Transverse colon (tissue), 4 donors: ENCODE measurements at regions not wholly inside any gene's neighbourhood (a gene's known extent, or its start where the extent isn't known, plus 50 kb on each side); places are given as distances from the start of the nearest gene placed in this dataset.

Source experiments
- DNase-seq: peaks from one replicate; pipeline ENCODE4 v3.0.0-alpha.2; 2019
- H3K27ac ChIP-seq, 4 donors: fragments of 200-600 bp; sonication (generic); 2 replicates each; pipeline ENCODE4 v1.5.1; 2016 to 2018; ENCODE audit warnings: inconsistent platforms in 4 of 4
- H3K27me3 ChIP-seq: fragments of 200-600 bp; sonication (generic); 2 replicates; pipeline ENCODE4 v1.5.1; 2017; ENCODE audit warnings: inconsistent platforms
- H3K36me3 ChIP-seq, 4 donors: fragments of 200-600 bp; sonication (generic); 2 replicates each; pipeline ENCODE4 v1.5.1; 2017 to 2019; ENCODE audit warnings: inconsistent platforms in 4 of 4
- H3K4me1 ChIP-seq, 4 donors: fragments of 200-600 bp; sonication (generic); 2 replicates each; pipeline ENCODE4 v1.5.1; 2017 to 2020; ENCODE audit warnings: inconsistent platforms in 4 of 4
- H3K4me3 ChIP-seq, 4 donors: fragments of 200-600 bp; sonication (generic); 1 replicate in 1 of 4; 2 replicates in 3 of 4; pipeline versions ENCODE4 v1.5.1 to v1.6.1; 2017 to 2019; ENCODE audit warnings: inconsistent platforms in 4 of 4
- H3K9me3 ChIP-seq, 2 donors: fragments of 200-600 bp; sonication (generic); 2 replicates each; pipeline ENCODE4 v1.5.1; 2017 to 2019; ENCODE audit warnings: inconsistent platforms in 2 of 2
- CTCF ChIP-seq, 5 experiments: fragments of 200-600 bp in 3 of 5; fragments of 450-650 bp in 2 of 5; sonication (generic) in 3 of 5; IDR thresholded peaks; 1 replicate in 2 of 5; 2 replicates in 3 of 5; pipeline ENCODE4 v1.5.1; 2016 to 2017; ENCODE audit warnings: antibody characterized with exemption in 5 of 5, inconsistent platforms in 3 of 5, mild to moderate bottlenecking in 2 of 5, moderate library complexity in 1 of 5
- EP300 ChIP-seq: sonication (generic); formaldehyde crosslinking; IDR thresholded peaks from one replicate; pipeline ENCODE4 v1.6.1; 2017; ENCODE audit warnings: antibody characterized with exemption, low read depth
- POLR2A ChIP-seq: fragments of 450-650 bp; IDR thresholded peaks from one replicate; pipeline ENCODE4 v1.6.1; 2016; ENCODE audit warnings: antibody characterized with exemption, mild to moderate bottlenecking, moderate library complexity
- POLR2AphosphoS5 ChIP-seq, 3 donors: sonication (generic); formaldehyde crosslinking; IDR thresholded peaks; one replicate each; pipeline ENCODE4 v1.6.1; 2016; ENCODE audit warnings: antibody characterized with exemption in 3 of 3
- WGBS, 2 donors: methylation state at CpG; one replicate each; pipeline ENCODE4 v1.1.5; 2018; ENCODE audit warnings: low coverage in 1 of 2; 5-methylcytosine and 5-hydroxymethylcytosine counted together
- in situ Hi-C, 4 donors: fragments of 200-750 bp; cut with MboI; loops; one replicate each; pipeline versions ENCODE4 v1.15.0 to v1.15.1; 2017; ENCODE audit warnings: low sequenced_read_pairs in 3 of 4, low pct_ligation_motif_present in 1 of 4, low pct_unique_long_range_greater_than_20kb in 1 of 4
- intact Hi-C: fragments of 100-400 bp; cut with DNase I; formaldehyde crosslinking; loops from one replicate; pipeline ENCODE4 v1.15.1; 2023; ENCODE audit warnings: low total_unique reads

- Histone ChIP-seq H3K27ac (no peak overlapping the region), H3K9me3 (no peaks in the 10 kb centered on the region), H3K4me1 (no peaks in the 10 kb centered on the region), H3K27me3 (no peaks in the 10 kb centered on the region), H3K36me3 (no peaks in the 10 kb centered on the region), H3K4me3 (no peak overlapping the region)
- 36 to 39% methylated on average over 4 to 6 of the region's 6 CpGs for WGBS, 2 donors
- in situ Hi-C loops: no loop called here
- TF ChIP-seq POLR2AphosphoS5 (IDR thresholded peaks at IDR 0.05): no peak
- TF ChIP-seq CTCF (IDR thresholded peaks at IDR 0.05): no peak
- no peak for TF ChIP-seq EP300
- TF ChIP-seq POLR2A: no peak
- DNase-seq: no peak
- intact Hi-C loops: loop anchor here (2.0 kb wide), 1 partner anchor 373 kb away; no protein-coding TSS in a partner anchor
Measured at GRCh38 chr15:91782221-91782620, 71.3 kb upstream of the SLCO3A1 start.

- H3K27ac ChIP-seq: no peak overlapping the region
- no peaks in the 10 kb centered on the region for H3K27me3 ChIP-seq
- no peak for TF ChIP-seq POLR2AphosphoS5 (IDR thresholded peaks at IDR 0.05)
- in situ Hi-C loops (no loop called here), intact Hi-C loops (loop anchor here (2.0 kb wide), 1 partner anchor 372 kb away; no protein-coding TSS in a partner anchor)
- H3K9me3 ChIP-seq: no peaks in the 10 kb centered on the region
- no peak overlapping the region for H3K4me3 ChIP-seq
- WGBS, 2 donors: 57 to 75% methylated on average over 2 to 3 of the region's 3 CpGs
- H3K4me1 ChIP-seq: no peaks in the 10 kb centered on the region
- DNase-seq: no peak
- H3K36me3 ChIP-seq: no peaks in the 10 kb centered on the region
Measured at GRCh38 chr15:91783008-91783407, 70.5 kb upstream of the SLCO3A1 start.

- H3K4me3 ChIP-seq: no peak overlapping the region
- in situ Hi-C loops (no loop called here), intact Hi-C loops (loop anchor here (2.0 kb wide), 1 partner anchor 371 kb away; no protein-coding TSS in a partner anchor)
- no peak for TF ChIP-seq CTCF (IDR thresholded peaks at IDR 0.05)
- no peak for TF ChIP-seq EP300
- TF ChIP-seq POLR2AphosphoS5 (IDR thresholded peaks at IDR 0.05): no peak
- TF ChIP-seq POLR2A: no peak
- H3K27me3 ChIP-seq: no peaks in the 10 kb centered on the region
- H3K4me1 ChIP-seq: no peaks in the 10 kb centered on the region
- no peak overlapping the region for H3K27ac ChIP-seq
- no peaks in the 10 kb centered on the region for H3K36me3 ChIP-seq
- H3K9me3 ChIP-seq: no peaks in the 10 kb centered on the region
- no peak for DNase-seq
Measured at GRCh38 chr15:91783451-91783850, 70.1 kb upstream of the SLCO3A1 start.

- Histone ChIP-seq H3K9me3 (no peaks in the 10 kb centered on the region), H3K36me3 (no peaks in the 10 kb centered on the region), H3K4me1 (no peaks in the 10 kb centered on the region), H3K27me3 (no peaks in the 10 kb centered on the region), H3K27ac (no peak overlapping the region), H3K4me3 (no peak overlapping the region)
- intact Hi-C loops (no loop called here), in situ Hi-C loops (no loop called here)
- TF ChIP-seq CTCF (IDR thresholded peaks at IDR 0.05): no peak
- no peak for TF ChIP-seq EP300
- no peak for TF ChIP-seq POLR2AphosphoS5 (IDR thresholded peaks at IDR 0.05)
- no peak for TF ChIP-seq POLR2A
- 82% methylated on average over 4 of the region's 4 CpGs; no CpG with 5 or more reads in 1 of the 2 donors for WGBS, 2 donors
- DNase-seq: no peak
Measured at GRCh38 chr15:91784973-91785709, 68.4 kb upstream of the SLCO3A1 start.

GRCh38 chr15:91787198-91787597 lies 66.3 kb upstream of the SLCO3A1 start:
- in situ Hi-C loops (no loop called here), intact Hi-C loops (no loop called here)
- H3K36me3 ChIP-seq: no peaks in the 10 kb centered on the region
- H3K9me3 ChIP-seq: no peaks in the 10 kb centered on the region
- no peak overlapping the region for H3K4me3 ChIP-seq
- DNase-seq: no peak
- 72 to 78% methylated on average over 6 to 7 of the region's 7 CpGs for WGBS, 2 donors
- H3K4me1 ChIP-seq: no peaks in the 10 kb centered on the region
- H3K27me3 ChIP-seq: no peaks in the 10 kb centered on the region
- no peak overlapping the region for H3K27ac ChIP-seq
- TF ChIP-seq EP300 (no peak), CTCF (IDR thresholded peaks at IDR 0.05) (no peak), POLR2AphosphoS5 (IDR thresholded peaks at IDR 0.05) (no peak)
